Activated CD4-positive, alpha-beta T cell treated with anti-CD3 and anti-CD28 coated beads, Interleukin-2, amount 10 ng/mL, durations not matched to agents 24 days and 14 days (primary cell): ENCODE measurements at regions not wholly inside any gene's neighbourhood (a gene's known extent, or its start where the extent isn't known, plus 50 kb on each side); places are given as distances from the start of the nearest gene placed in this dataset.
"Not testable (repeated sequence)": the region's sequence is repeated elsewhere in the genome, so short reads cannot be mapped to it uniquely, and the experiment has no call there.

Source experiments
- DNase-seq: peaks from one replicate; pipeline ENCODE4 v3.0.0; 2022
- H3K27ac Mint-ChIP-seq: one replicate; pipeline ENCODE4 v1.8.0; 2022; ENCODE audit warnings: mild to moderate bottlenecking, mixed read lengths
- H3K27me3 Mint-ChIP-seq: one replicate; pipeline ENCODE4 v1.8.0; 2022; ENCODE audit warnings: mixed read lengths
- H3K36me3 Mint-ChIP-seq: one replicate; pipeline ENCODE4 v1.8.0; 2022; ENCODE audit warnings: low read depth, mild to moderate bottlenecking, mixed read lengths
- H3K4me1 Mint-ChIP-seq: one replicate; pipeline ENCODE4 v1.8.0; 2021; ENCODE audit warnings: mixed read lengths
- H3K4me3 Mint-ChIP-seq: one replicate; pipeline ENCODE4 v1.8.0; 2022; ENCODE audit warnings: mild to moderate bottlenecking, moderate library complexity, mixed read lengths
- H3K9me3 Mint-ChIP-seq: one replicate; pipeline ENCODE4 v1.8.0; 2021; ENCODE audit warnings: mixed read lengths
- intact Hi-C: fragments of 100-400 bp; cut with micrococcal nuclease; formaldehyde crosslinking; loops from one replicate; pipeline ENCODE4 v1.15.1; 2023

DNA sequence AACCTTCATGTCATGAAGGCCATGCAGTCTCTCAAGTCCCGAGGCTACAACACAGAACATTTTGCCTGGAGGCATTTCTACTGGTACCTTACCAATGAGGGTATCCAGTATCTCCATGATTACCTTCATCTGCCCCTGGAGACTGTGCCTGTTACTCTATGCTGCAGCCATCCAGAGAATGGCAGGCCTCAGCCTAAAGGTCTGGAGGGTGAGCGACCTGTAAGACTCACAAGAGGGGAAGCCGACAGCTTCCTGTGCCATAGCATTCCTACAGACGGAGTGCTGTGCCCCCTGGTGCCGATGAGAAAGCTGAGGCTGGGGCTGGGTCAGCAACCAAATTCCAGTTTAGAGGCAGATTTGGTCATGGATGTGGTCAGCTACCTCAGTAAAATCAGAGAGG, 51.3 kb upstream of the CADPS start:
- intact Hi-C loops, result no loop called here
- H3K36me3 Mint-ChIP-seq, result no peaks in the 10 kb centered on the region
- H3K4me1 Mint-ChIP-seq, result no peaks in the 10 kb centered on the region
- DNase-seq, result no peak
- H3K27ac Mint-ChIP-seq, result no peak overlapping the region
- no peak overlapping the region for H3K4me3 Mint-ChIP-seq
- H3K9me3 Mint-ChIP-seq, result no peaks in the 10 kb centered on the region
- no peaks in the 10 kb centered on the region for H3K27me3 Mint-ChIP-seq

- Mint-ChIP-seq H3K9me3 (no peaks in the 10 kb centered on the region), H3K36me3 (no peaks in the 10 kb centered on the region)
These were observed 53.0 kb upstream of the CADPS start for GRCh38 chr3:62928256-62928655.

DNA sequence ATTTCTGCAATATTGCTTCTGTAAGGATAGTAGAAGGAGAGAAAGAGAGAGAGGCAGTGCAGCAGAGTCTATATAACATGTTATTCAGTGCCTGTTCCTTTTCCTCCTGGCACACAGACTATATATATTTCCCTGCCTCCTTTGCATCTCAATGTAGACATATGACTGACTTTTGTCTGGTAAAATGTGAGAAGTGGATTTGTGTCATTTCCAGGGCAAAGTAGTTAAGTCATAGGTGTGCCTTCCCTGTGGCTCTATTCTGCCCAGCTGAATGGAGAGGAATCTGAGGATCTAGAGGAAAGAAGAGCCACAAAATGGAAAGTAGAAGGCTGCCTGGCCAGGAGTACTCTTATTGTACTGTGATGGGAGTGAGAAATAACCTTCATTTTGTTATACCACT, 54.6 kb upstream of the CADPS start:
- H3K27ac Mint-ChIP-seq, result no peak overlapping the region
- no peaks in the 10 kb centered on the region for H3K36me3 Mint-ChIP-seq
- H3K27me3 Mint-ChIP-seq, result no peaks in the 10 kb centered on the region
- no peak for DNase-seq
- no peaks in the 10 kb centered on the region for H3K9me3 Mint-ChIP-seq
- no peak overlapping the region for H3K4me3 Mint-ChIP-seq
- H3K4me1 Mint-ChIP-seq, result no peaks in the 10 kb centered on the region
- intact Hi-C loops, result no loop called here

More at GRCh38 chr3:62928256-62928655, 53.0 kb upstream of the CADPS start:
- Mint-ChIP-seq H3K27ac (no peak overlapping the region), H3K4me1 (no peaks in the 10 kb centered on the region), H3K27me3 (no peaks in the 10 kb centered on the region), H3K4me3 (no peak overlapping the region)
- DNase-seq, result no peak
- intact Hi-C loops, result no loop called here

GRCh38 chr3:62935793-62936192, 60.6 kb upstream of the CADPS start:
- no peaks in the 10 kb centered on the region for H3K36me3 Mint-ChIP-seq
- no peaks in the 10 kb centered on the region for H3K4me1 Mint-ChIP-seq
- H3K27ac Mint-ChIP-seq, result no peak overlapping the region
- no peak overlapping the region for H3K4me3 Mint-ChIP-seq
- no peak for DNase-seq
- no peaks in the 10 kb centered on the region for H3K9me3 Mint-ChIP-seq
- H3K27me3 Mint-ChIP-seq, result no peaks in the 10 kb centered on the region
- intact Hi-C loops, result no loop called here

DNA sequence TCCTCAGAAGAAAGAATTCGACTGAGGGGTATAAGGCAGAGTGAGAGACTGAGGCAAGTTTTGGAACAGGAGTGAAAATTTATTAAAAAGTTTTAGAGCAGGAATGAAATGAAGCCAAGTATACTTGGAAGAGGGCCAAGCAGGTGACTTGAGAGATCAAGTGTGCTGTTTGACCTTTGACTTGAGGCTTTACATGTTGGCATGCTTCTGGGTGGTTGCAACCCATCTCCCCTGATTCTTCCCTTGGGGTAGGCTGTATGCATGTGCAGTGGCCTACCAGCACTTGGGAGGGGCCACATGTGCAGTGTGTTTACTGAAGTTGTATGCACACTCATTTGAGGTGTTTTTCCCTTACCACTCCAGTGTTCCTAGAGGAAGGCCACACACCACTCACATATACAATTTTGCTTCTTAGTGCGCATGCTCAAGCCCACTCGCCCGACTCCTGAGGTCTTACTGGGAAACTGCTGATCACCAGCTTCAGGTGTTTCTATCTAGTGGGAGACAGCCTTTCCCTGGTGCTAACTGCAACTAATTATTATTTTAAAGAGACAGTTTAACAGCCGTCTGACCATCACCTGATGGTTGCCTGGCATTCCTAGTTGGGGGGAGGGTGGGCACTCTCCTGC, 61.5 kb upstream of the CADPS start:
- H3K4me1 Mint-ChIP-seq, result no peaks in the 10 kb centered on the region

GRCh38 chr3:62938583-62938982, 63.4 kb upstream of the CADPS start:
- no peaks in the 10 kb centered on the region for H3K27me3 Mint-ChIP-seq
- H3K4me3 Mint-ChIP-seq, result no peak overlapping the region
- no peaks in the 10 kb centered on the region for H3K9me3 Mint-ChIP-seq
- no peak overlapping the region for H3K27ac Mint-ChIP-seq
- no peaks in the 10 kb centered on the region for H3K36me3 Mint-ChIP-seq
- no peaks in the 10 kb centered on the region for H3K4me1 Mint-ChIP-seq
- no peak for DNase-seq
- intact Hi-C loops, result no loop called here

More for the DNA sequence above, 61.5 kb upstream of the CADPS start:
- H3K36me3 Mint-ChIP-seq, result no peaks in the 10 kb centered on the region
- H3K4me3 Mint-ChIP-seq, result no peak overlapping the region
- no peaks in the 10 kb centered on the region for H3K27me3 Mint-ChIP-seq
- no peaks in the 10 kb centered on the region for H3K9me3 Mint-ChIP-seq
- intact Hi-C loops, result no loop called here
- no peak overlapping the region for H3K27ac Mint-ChIP-seq
- no peak for DNase-seq

GRCh38 chr3:62939707-62940106, 64.5 kb upstream of the CADPS start:
- H3K27me3 Mint-ChIP-seq, result no peaks in the 10 kb centered on the region
- DNase-seq, result no peak
- intact Hi-C loops, result no loop called here
- no peaks in the 10 kb centered on the region for H3K4me1 Mint-ChIP-seq
- H3K9me3 Mint-ChIP-seq, result no peaks in the 10 kb centered on the region
- no peak overlapping the region for H3K27ac Mint-ChIP-seq
- H3K36me3 Mint-ChIP-seq, result no peaks in the 10 kb centered on the region
- H3K4me3 Mint-ChIP-seq, result no peak overlapping the region

DNA sequence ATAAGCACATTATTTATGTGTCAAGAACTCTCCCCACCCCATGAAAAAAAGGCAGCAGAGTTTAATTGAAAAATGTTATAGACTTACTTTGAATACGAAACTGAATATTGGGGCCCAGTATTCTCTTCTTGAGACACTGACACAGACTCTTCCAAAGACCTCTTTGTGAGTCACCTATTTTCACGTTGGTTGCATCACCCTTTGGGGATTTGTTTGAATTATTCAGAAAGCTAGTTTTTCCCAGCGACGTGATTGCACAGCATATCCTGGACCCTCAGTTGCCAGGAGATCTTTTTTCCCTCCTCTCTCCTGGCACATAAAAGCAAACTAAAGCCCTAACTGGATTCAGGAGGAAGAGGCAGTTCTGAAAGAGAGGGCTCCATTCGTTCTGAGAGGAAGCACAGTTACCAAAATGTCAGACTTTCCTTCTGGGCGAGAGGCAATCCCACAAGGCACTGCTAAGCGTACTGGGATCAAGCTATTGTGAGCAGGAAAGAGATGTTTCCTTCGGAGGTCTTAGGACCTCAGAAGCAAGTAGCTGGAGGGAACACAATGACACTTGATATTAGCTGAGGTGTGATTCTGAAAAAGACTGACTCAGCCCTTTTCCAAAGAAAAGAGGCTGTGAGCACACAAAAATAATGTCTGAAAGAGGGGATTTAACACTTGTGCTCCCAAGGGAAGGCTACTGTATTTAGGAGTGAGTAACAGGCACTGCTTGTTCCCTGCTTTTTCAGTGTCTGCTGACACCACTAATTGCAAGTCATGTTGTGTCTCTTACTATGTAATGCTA, 65.8 kb upstream of the CADPS start:
- Mint-ChIP-seq H3K4me3 (no peak overlapping the region), H3K9me3 (no peaks in the 10 kb centered on the region), H3K4me1 (no peaks in the 10 kb centered on the region), H3K36me3 (no peaks in the 10 kb centered on the region), H3K27me3 (no peaks in the 10 kb centered on the region), H3K27ac (no peak overlapping the region)
- intact Hi-C loops, result no loop called here
- DNase-seq, result no peak

- Mint-ChIP-seq H3K27ac (no peak overlapping the region), H3K36me3 (no peaks in the 10 kb centered on the region), H3K4me1 (no peaks in the 10 kb centered on the region), H3K27me3 (no peaks in the 10 kb centered on the region), H3K4me3 (no peak overlapping the region), H3K9me3 (no peaks in the 10 kb centered on the region)
- no peak for DNase-seq
- intact Hi-C loops, result no loop called here
These were observed 67.0 kb upstream of the CADPS start for GRCh38 chr3:62942227-62942626.

GRCh38 chr3:62942764-62943163, 67.5 kb upstream of the CADPS start:
- Mint-ChIP-seq H3K4me1 (no peaks in the 10 kb centered on the region), H3K9me3 (no peaks in the 10 kb centered on the region), H3K27me3 (no peaks in the 10 kb centered on the region), H3K27ac (no peak overlapping the region), H3K36me3 (no peaks in the 10 kb centered on the region), H3K4me3 (no peak overlapping the region)
- DNase-seq, result no peak
- intact Hi-C loops, result no loop called here

DNA sequence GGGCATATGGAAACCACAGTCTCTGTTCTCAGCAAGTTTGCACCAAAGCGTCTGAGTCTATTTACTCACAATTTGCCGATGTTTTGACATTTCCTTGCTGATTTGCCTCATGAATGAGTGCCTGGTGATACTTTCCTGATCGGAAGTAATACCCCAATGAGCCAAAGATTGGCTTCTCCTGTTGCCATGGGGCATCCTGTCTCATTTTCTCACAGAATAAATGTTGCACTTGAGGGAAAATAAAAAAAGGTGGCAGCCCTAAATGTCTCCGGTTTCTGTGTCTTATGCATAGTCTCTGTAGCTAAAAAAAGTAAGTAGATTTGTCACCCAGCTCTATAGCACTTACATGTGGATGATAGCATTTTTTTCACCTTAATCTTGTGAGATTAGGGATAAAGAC, 73.7 kb upstream of the CADPS start:
- no peak overlapping the region for H3K27ac Mint-ChIP-seq
- no peaks in the 10 kb centered on the region for H3K36me3 Mint-ChIP-seq

DNA sequence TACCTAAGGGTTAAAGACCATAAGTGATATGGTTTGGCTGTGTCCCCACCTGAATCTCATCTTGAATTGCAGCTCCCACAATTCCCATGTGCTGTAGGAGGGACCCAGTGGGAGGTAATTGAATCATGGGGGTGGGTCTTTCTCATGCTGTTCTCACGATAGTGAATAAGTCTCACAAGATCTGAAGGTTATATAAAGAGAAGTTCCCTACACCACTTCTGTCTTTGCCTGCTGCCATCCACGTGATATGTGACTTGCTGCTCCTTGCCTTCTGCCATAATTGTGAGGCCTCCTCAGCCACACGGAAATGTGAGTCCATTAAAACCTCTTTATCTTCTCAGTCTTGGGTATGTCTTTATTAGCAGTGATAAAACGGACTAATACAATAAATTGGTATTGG, 75.0 kb upstream of the CADPS start:
- no peaks in the 10 kb centered on the region for H3K36me3 Mint-ChIP-seq
- intact Hi-C loops, result no loop called here
- H3K27ac Mint-ChIP-seq, result no peak overlapping the region
- H3K27me3 Mint-ChIP-seq, result no peaks in the 10 kb centered on the region
- no peak overlapping the region for H3K4me3 Mint-ChIP-seq
- no peak for DNase-seq
- no peaks in the 10 kb centered on the region for H3K4me1 Mint-ChIP-seq
- H3K9me3 Mint-ChIP-seq, result no peaks in the 10 kb centered on the region

More for the DNA sequence above, 73.7 kb upstream of the CADPS start:
- DNase-seq, result no peak
- Mint-ChIP-seq H3K4me1 (no peaks in the 10 kb centered on the region), H3K4me3 (no peak overlapping the region), H3K9me3 (no peaks in the 10 kb centered on the region), H3K27me3 (no peaks in the 10 kb centered on the region)
- intact Hi-C loops, result no loop called here

DNA sequence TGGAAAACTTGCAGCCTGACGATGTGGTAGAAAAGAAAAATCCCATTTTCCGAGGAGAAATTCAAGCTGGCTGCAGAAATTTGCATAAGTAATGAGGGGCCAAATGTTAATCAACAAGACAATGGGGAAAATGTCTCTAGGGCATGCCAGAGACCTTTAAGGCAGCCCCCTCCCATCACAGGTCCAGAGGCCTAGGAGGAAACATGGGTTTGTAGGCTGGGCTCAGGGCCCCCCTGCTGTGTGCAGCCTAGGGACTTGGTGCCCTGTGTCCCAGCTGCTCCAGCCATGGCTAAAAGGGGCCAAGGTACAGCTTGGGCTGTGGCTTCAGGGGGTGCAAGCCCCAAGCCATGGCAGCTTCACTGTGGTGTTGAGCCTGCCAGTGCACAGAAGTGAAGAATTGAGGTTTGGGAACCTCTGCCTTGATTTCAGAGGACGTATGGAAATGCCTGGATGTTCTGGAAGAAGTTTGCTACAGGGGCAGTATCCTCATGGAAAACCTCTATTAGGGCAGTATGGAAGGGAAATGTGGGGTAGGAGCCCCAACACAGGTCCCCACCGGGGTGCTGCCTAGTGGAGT, 75.9 kb upstream of the CADPS start:
- Mint-ChIP-seq H3K4me1 (no peaks in the 10 kb centered on the region), H3K27me3 (no peaks in the 10 kb centered on the region), H3K27ac (no peak overlapping the region), H3K9me3 (no peaks in the 10 kb centered on the region), H3K36me3 (no peaks in the 10 kb centered on the region), H3K4me3 (no peak overlapping the region)
- no peak for DNase-seq
- intact Hi-C loops, result no loop called here

GRCh38 chr3:62951880-62952279, 76.7 kb upstream of the CADPS start:
- H3K27me3 Mint-ChIP-seq, H3K27ac Mint-ChIP-seq, H3K36me3 Mint-ChIP-seq, H3K4me3 Mint-ChIP-seq, H3K4me1 Mint-ChIP-seq, DNase-seq, H3K9me3 Mint-ChIP-seq, intact Hi-C loops: not testable (repeated sequence)
